ENCODE measurements at regions not wholly inside any gene's neighbourhood (a gene's known extent, or its start where the extent isn't known, plus 50 kb on each side); places are given as distances from the start of the nearest gene placed in this dataset.

DNA sequence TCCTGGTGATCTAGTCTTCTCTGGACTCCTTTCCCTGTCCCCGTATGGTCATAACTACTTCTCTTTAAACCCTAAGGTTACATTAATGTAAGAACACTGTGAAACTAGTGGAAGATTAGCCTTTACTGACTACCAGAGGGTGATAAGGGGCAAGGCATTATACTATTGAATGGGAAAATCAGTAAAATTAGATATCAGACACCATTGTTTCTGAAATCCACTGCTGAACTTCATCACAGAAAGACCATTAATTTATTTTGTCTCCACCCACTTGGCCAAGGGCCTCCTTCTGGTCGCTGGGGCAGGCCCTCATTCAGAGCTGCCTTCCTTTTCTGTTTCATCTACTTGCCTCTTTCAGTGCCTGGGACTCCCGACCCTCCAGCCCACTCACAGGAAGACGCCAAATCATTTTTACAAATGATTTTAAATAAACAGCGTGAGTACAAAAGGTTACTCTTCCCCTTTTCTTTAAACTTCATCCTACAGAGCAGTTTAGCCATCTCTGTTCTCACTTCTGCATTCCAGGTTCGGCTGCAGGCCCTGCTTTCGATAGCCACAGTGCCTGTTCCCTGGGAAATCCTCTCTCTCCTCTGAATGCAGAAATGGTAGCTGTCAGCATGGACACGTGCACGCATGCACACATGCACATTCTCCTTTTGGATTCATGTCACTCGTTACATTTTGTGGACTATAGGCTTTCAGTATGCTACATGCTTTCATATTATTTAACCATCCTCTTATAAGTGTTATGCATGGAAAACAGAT, 70.3 kb upstream of the DOCK10 start:
- no peaks in the 10 kb centered on the region for H3K4me1 ChIP-seq
- no peak for DNase-seq
- intact Hi-C loops (cut with micrococcal nuclease) = no loop called here
- H3K36me3 ChIP-seq = no peaks in the 10 kb centered on the region
- no peaks in the 10 kb centered on the region for H3K27me3 ChIP-seq (ENCODE audit: low read depth)
- TF ChIP-seq, protein P1, sequence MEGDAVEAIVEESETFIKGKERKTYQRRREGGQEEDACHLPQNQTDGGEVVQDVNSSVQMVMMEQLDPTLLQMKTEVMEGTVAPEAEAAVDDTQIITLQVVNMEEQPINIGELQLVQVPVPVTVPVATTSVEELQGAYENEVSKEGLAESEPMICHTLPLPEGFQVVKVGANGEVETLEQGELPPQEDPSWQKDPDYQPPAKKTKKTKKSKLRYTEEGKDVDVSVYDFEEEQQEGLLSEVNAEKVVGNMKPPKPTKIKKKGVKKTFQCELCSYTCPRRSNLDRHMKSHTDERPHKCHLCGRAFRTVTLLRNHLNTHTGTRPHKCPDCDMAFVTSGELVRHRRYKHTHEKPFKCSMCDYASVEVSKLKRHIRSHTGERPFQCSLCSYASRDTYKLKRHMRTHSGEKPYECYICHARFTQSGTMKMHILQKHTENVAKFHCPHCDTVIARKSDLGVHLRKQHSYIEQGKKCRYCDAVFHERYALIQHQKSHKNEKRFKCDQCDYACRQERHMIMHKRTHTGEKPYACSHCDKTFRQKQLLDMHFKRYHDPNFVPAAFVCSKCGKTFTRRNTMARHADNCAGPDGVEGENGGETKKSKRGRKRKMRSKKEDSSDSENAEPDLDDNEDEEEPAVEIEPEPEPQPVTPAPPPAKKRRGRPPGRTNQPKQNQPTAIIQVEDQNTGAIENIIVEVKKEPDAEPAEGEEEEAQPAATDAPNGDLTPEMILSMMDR (IDR thresholded peaks at IDR 0.05; ENCODE audit: borderline replicate concordance) = no peak
- H3K27ac ChIP-seq (replicated peaks) = no peak overlapping the region
- H3K4me3 ChIP-seq = no peak overlapping the region
- H3K9me3 ChIP-seq (replicated peaks) = no peaks in the 10 kb centered on the region

DNA sequence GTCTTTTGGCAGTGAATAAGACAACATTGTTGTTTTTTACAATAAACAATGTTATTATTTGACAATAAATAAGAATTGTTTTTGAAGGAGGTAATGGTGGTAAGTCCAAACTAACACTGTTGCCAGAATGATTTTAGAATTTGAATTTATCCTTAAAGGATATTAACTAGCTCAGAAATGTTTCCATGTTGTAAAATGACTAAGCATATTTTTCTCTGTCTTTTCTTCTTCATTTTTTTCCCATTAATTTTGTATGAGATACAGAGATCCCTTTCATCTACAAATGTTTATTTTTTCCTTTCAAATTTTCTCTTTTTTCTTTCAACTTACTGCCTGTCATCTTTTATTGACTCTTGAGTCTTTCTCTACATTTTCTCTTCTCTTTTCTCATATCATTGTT, 66.5 kb upstream of the DOCK10 start:
- H3K4me3 ChIP-seq = no peak overlapping the region
- no peaks in the 10 kb centered on the region for H3K4me1 ChIP-seq
- H3K27ac ChIP-seq (replicated peaks) = no peak overlapping the region
- no peak for DNase-seq
- intact Hi-C loops (cut with micrococcal nuclease) = no loop called here
- no peaks in the 10 kb centered on the region for H3K27me3 ChIP-seq (ENCODE audit: low read depth)
- H3K36me3 ChIP-seq = no peaks in the 10 kb centered on the region
- TF ChIP-seq, protein P1 (IDR thresholded peaks at IDR 0.05; ENCODE audit: borderline replicate concordance) = no peak
- no peaks in the 10 kb centered on the region for H3K9me3 ChIP-seq (replicated peaks)

DNA sequence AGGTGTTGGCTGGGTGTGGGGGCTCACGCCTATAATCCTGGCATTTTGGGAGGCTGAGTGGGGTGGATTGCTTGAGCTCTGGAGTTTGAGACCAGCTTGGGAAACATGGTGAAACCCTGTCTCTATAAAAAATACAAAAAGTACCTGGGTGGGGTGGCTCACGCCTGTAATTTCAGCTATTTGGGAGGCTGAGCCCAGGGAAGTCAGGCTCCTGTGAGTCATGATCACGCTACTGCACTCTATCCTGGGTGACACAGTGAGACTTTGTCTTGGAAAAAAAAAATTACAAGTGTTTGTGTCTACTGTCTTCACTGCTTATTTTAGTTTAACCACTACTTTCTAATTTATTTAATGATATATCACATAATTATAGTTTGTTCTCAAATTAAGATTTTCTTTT, 62.7 kb upstream of the DOCK10 start:
- intact Hi-C loops (cut with micrococcal nuclease) = no loop called here
- DNase-seq = no peak

DNA sequence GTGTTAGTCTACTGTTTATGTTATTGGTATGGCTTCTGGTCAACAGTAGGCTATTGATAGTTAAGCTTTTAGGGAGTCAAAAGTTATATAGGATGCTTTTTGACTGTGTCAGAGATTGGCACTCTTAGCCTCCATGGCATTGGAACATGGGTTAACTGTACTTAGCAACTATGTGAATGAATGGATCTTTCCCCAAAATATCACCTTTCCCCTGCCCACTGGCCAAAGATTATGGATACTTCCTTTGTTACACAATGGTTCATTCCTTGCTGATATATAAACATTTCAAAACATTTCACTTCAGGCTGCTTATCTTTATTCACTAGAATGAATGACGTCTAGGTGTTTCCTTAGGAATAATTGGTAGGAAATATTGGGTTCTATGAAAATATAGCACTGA, 62.1 kb upstream of the DOCK10 start:
- no peaks in the 10 kb centered on the region for H3K4me1 ChIP-seq
- no peaks in the 10 kb centered on the region for H3K27me3 ChIP-seq (ENCODE audit: low read depth)
- H3K9me3 ChIP-seq (replicated peaks) = no peaks in the 10 kb centered on the region
- intact Hi-C loops (cut with micrococcal nuclease) = no loop called here
- no peak for DNase-seq
- no peak overlapping the region for H3K4me3 ChIP-seq
- H3K27ac ChIP-seq (replicated peaks) = no peak overlapping the region
- H3K36me3 ChIP-seq = no peaks in the 10 kb centered on the region
- TF ChIP-seq, protein P1 (IDR thresholded peaks at IDR 0.05; ENCODE audit: borderline replicate concordance) = no peak

More for the DNA sequence above, 62.7 kb upstream of the DOCK10 start:
- Histone ChIP-seq H3K4me1 (no peaks in the 10 kb centered on the region), H3K9me3 (replicated peaks) (no peaks in the 10 kb centered on the region), H3K36me3 (no peaks in the 10 kb centered on the region), H3K27ac (replicated peaks) (no peak overlapping the region), H3K27me3 (ENCODE audit: low read depth) (no peaks in the 10 kb centered on the region), H3K4me3 (no peak overlapping the region)
- TF ChIP-seq, protein P1 (IDR thresholded peaks at IDR 0.05; ENCODE audit: borderline replicate concordance) = no peak

DNA sequence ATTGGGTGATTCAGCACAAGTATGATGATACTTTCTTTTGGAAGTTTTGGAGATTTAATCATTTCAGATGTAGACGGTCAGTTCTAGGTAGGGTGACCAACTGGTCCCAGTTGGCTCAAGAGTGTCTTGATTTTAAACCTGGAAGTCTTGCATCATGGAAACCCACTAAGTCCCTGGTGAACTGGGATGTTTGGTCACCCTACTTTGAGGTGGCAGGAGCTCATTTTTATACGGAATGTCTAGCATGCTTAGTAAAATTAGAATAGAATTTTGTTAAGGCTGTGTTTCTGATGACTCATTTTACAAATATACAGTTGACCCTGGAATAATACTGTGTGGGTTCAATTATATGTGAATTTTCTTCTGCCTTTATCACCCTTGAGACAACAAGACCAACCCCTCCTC, 61.5 kb upstream of the DOCK10 start:
- no peak for DNase-seq
- H3K4me3 ChIP-seq = no peak overlapping the region
- H3K36me3 ChIP-seq = no peaks in the 10 kb centered on the region
- TF ChIP-seq, protein P1 (IDR thresholded peaks at IDR 0.05; ENCODE audit: borderline replicate concordance) = no peak
- no peak overlapping the region for H3K27ac ChIP-seq (replicated peaks)
- intact Hi-C loops (cut with micrococcal nuclease) = no loop called here
- no peaks in the 10 kb centered on the region for H3K4me1 ChIP-seq
- H3K27me3 ChIP-seq (ENCODE audit: low read depth) = no peaks in the 10 kb centered on the region
- H3K9me3 ChIP-seq (replicated peaks) = no peaks in the 10 kb centered on the region

Measured in left ventricle myocardium inferior (tissue), 1 donor.